GM18873 (cell line): ENCODE measurements at regions not wholly inside any gene's neighbourhood (a gene's known extent, or its start where the extent isn't known, plus 50 kb on each side); places are given as distances from the start of the nearest gene placed in this dataset.

Experiments used
- ATAC-seq: cut with Tn5 transposase; IDR thresholded peaks from one replicate; pipeline ENCODE4 v1.9.1; 2021; ENCODE audit warnings: mild to moderate bottlenecking, moderate library complexity, moderate number of reproducible peaks; ENCODE audit not compliant: unreplicated experiment, low FRiP score

DNA sequence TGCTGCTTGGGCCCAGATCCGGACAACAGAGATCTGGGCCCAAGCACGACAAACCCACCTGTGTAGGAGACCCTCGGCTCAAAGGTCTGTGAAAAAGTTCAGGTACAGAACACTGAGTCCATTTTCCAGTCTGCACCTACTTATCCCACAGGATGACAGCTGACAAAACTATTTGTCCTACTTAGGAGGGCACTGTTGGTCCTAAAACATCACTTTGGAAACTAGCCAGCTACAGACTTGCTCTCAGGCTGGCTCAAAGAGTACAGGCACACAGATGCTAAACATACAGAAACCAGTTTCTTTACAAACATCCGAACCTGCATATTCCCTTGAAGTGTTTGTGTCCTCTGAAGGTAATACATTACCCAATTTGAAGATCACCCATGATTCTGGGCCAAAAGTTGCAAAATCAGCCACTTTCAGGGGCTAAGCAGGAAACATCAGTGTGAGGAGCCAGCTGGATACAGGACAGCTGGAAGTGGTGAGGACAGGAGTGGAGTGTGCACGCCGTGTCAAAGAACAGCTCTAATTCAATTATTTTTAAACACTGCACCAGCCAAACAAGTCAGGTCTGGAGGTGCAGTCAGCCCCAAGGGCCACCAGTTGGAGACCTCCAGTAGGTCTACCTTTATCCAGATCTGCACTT, 88.5 kb downstream of the NOC3L start:
- ATAC-seq, result no peak

GRCh38 chr10:94276140-94276539, 86.6 kb downstream of the NOC3L start:
- no peak for ATAC-seq

- ATAC-seq, result no peak
Measured at GRCh38 chr10:94277450-94277849, 85.3 kb downstream of the NOC3L start.

GRCh38 chr10:94279835-94280709, 82.7 kb downstream of the NOC3L start:
- ATAC-seq, result peak; percentile 64

GRCh38 chr10:94281654-94282053, 81.1 kb downstream of the NOC3L start:
- no peak for ATAC-seq

DNA sequence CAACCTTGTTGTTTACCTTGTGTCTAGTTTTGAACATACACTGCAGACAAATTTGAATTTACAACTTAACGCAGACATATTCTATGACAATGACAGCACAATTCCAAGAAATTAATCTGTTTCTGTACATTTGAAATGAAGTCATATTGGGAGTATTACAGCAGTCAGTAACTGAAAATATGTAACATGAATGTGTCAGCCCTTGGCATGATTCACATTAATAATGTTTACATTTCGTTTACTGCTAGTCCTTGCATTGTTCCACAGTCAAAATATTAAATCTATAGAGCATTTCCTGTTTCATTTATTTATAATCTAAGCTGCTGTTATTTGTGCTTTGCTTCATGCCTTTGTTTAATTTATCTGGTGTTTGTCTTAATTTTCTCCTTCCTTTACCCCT, 80.4 kb downstream of the NOC3L start:
- no peak for ATAC-seq
